SU-DHL-6 (cell line): ENCODE measurements at regions not wholly inside any gene's neighbourhood (a gene's known extent, or its start where the extent isn't known, plus 50 kb on each side); places are given as distances from the start of the nearest gene placed in this dataset.

Source experiments
- EZH2phosphoT487 ChIP-seq: fragments of 200-600 bp; sonication (generic), shearing (Covaris generic); conservative IDR thresholded peaks from 2 replicates; pipeline ENCODE4 v1.6.1; 2018; ENCODE audit warnings: mild to moderate bottlenecking, antibody characterized with exemption, low read length, moderate library complexity, mixed read lengths
- TF ChIP-seq, protein P1 (sequence below): fragments of 200-600 bp; sonication (generic); IDR thresholded peaks from one replicate; pipeline ENCODE4 v1.5.1; 2017; ENCODE audit warnings: antibody characterized with exemption, mild to moderate bottlenecking, low read length, moderate library complexity; ENCODE audit not compliant: insufficient read depth, poor library complexity, severe bottlenecking

DNA sequence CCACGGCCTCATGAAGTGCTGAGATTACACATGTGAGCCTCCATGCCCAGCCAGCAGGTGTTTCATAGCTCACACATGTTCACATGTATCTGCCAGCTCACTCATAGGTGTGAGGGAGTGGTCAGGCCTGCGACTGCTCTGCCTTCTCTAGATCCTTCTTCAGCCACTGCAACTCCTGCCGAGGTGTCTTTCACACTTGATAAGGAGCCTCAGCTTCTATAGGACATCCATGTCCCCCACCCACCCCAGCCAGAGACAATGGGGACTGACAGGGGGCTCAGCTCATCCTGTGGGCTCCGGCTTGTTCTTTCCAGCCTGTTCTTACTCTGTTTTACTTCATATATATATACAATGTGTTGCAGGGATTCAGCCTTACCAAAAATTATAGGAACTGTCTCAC, 286.5 kb upstream of the MGAT5 start:
- TF ChIP-seq, protein P1, sequence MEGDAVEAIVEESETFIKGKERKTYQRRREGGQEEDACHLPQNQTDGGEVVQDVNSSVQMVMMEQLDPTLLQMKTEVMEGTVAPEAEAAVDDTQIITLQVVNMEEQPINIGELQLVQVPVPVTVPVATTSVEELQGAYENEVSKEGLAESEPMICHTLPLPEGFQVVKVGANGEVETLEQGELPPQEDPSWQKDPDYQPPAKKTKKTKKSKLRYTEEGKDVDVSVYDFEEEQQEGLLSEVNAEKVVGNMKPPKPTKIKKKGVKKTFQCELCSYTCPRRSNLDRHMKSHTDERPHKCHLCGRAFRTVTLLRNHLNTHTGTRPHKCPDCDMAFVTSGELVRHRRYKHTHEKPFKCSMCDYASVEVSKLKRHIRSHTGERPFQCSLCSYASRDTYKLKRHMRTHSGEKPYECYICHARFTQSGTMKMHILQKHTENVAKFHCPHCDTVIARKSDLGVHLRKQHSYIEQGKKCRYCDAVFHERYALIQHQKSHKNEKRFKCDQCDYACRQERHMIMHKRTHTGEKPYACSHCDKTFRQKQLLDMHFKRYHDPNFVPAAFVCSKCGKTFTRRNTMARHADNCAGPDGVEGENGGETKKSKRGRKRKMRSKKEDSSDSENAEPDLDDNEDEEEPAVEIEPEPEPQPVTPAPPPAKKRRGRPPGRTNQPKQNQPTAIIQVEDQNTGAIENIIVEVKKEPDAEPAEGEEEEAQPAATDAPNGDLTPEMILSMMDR: no peak
- TF ChIP-seq EZH2phosphoT487: no peak
